ENCODE measurements at regions not wholly inside any gene's neighbourhood (a gene's known extent, or its start where the extent isn't known, plus 50 kb on each side); places are given as distances from the start of the nearest gene placed in this dataset.

DNA sequence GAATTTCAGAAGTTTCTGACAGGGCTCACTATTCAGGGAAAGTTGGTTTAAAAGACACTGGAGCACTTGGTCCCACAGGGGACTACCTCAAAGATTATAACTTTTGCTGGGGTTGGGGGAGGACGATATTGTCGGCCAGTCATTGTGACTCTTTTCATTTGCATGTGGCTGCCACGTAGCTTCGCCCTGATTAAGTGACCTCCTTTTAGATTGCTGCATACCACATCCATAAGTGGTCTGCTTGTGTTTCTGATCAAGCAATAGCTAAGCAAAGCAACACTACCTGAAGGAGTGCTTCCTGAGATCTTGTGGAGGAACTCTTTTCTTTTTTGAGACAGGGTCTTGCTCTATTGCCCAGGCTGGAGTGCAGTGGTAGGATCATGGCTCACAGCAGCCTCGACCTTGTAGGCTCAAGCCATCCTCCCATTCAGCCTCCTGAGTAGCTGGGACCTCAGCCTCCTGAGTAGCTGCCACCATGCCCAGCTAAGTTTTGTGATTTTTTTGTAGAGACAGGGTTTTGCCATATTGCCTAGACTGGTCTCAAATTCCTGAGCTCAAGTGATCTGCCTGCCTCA lies 691.3 kb downstream of the EPM2A start:
- DNase-seq (ENCODE audit: low read depth in 1 of 2, low spot score in 1 of 2): no peak
- no peak for TF ChIP-seq JUND (IDR thresholded peaks at IDR 0.05; ENCODE audit: low read depth)
- in situ Hi-C loops (cut with HindIII; ENCODE audit: low pct_unique_long_range_greater_than_20kb, low sequenced_read_pairs): no loop called here

DNA sequence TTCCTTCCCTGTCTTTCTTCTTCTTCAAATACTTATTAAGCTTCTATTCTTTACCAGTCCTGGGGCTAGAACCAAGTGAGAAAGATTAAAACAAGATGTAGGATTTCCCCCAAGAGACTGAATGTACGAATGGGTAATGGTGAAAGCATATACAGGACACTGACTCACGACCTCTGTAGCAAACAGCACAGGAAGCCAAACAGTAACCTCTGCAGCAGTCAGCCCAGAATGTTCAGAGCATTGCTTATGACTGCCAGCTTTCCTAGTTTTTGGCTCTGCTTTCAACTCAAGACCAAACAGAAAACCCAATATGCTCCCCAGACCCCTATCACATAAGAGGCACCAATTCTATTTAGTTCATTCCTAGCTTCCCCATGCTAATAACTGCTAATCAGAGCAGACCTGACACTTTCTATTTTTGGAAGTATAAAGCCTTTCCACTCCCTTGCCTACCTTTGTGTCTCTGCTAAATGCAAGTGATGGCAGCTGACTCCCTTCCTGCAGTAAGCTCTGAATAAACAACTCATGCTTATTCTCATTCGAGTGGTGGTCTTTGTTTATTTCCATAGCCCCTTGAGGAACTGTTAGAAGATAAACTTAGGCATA lies 690.6 kb downstream of the EPM2A start:
- in situ Hi-C loops (cut with HindIII; ENCODE audit: low pct_unique_long_range_greater_than_20kb, low sequenced_read_pairs): no loop called here
- TF ChIP-seq JUND (IDR thresholded peaks at IDR 0.05; ENCODE audit: low read depth): no peak
- no peak for DNase-seq (ENCODE audit: low read depth in 1 of 2, low spot score in 1 of 2)

DNA sequence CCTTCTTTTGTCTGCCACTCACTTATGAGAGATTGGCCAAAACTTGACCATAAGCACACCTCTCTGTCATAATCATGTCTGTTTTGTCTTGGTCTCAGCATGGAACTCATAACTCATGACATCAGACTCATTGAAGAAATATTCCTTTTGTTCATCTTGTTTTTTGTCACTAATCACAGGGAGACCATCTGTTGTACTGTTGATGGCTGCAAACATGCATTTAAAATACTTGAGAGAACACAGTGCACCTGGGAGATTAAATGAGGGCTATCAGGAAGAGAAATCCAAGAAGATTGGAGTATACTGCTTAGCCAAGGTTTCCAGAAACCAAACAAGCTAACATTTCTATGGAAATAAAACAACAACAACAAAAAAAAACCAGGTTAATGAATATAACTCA lies 689.7 kb downstream of the EPM2A start:
- DNase-seq (ENCODE audit: low read depth in 1 of 2, low spot score in 1 of 2): no peak
- in situ Hi-C loops (cut with HindIII; ENCODE audit: low pct_unique_long_range_greater_than_20kb, low sequenced_read_pairs): no loop called here
- TF ChIP-seq JUND (IDR thresholded peaks at IDR 0.05; ENCODE audit: low read depth): no peak

DNA sequence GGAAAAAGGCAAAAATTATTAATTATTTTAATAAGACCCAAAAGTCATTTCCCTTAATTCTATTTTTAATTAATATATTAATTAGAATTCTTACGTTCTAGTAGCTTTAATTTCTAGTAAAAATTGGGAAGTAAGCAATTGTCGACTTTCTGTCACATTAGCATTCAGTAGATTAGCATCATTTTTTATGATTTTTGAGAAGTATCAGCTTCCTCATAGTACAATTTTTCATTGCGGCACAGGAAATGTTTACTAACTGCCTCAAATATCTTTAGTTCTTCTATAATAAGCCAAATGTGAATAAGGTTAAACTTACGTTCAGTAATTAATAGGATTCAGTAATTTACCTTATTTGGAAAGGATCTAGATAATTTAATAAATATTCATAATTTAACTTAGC lies 687.4 kb downstream of the EPM2A start:
- no peak for DNase-seq (ENCODE audit: low read depth in 1 of 2, low spot score in 1 of 2)
- in situ Hi-C loops (cut with HindIII; ENCODE audit: low pct_unique_long_range_greater_than_20kb, low sequenced_read_pairs): no loop called here
- TF ChIP-seq JUND (IDR thresholded peaks at IDR 0.05; ENCODE audit: low read depth): no peak

DNA sequence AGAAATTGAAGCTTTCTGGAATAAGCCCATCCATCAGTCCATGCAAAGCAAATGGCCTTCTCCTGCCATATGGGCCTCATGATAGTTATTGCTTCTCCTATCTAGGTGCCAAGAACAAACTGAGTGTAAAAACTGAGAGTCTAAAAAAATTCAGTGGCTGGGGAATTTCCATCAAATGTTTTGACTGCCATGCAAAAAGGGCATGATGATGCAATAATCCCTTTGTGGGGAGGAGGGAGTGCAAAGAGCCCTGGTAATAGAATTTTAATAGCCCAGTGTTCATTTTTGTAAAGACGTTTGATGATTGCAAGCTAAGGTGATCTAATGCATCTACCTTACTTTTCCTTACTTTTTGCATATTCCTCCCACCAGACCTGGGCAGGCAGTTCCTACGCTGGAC lies 683.7 kb downstream of the EPM2A start:
- no peak for TF ChIP-seq JUND (IDR thresholded peaks at IDR 0.05; ENCODE audit: low read depth)
- in situ Hi-C loops (cut with HindIII; ENCODE audit: low pct_unique_long_range_greater_than_20kb, low sequenced_read_pairs): no loop called here
- DNase-seq (ENCODE audit: low read depth in 1 of 2, low spot score in 1 of 2): no peak

DNA sequence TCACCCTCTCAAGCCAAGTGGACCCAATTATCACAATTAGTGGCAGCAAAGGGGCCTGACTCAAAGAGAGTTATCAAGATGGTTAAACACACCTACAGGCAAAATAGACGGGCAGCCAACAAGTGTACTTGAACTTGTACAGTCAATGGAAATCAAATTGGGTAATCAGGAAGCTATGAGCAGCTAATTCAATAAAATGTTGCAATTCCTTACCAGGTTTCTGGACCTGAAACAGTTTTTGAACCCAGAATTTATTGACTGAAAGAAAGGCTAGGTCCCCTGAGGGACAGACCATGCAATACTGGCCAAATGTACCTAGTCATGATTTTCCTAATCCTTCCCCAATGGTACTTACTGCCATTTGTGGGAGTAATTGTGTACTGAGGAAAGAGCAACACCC lies 679.8 kb downstream of the EPM2A start:
- TF ChIP-seq JUND (IDR thresholded peaks at IDR 0.05; ENCODE audit: low read depth): no peak
- in situ Hi-C loops (cut with HindIII; ENCODE audit: low pct_unique_long_range_greater_than_20kb, low sequenced_read_pairs): no loop called here
- DNase-seq (ENCODE audit: low read depth in 1 of 2, low spot score in 1 of 2): no peak

DNA sequence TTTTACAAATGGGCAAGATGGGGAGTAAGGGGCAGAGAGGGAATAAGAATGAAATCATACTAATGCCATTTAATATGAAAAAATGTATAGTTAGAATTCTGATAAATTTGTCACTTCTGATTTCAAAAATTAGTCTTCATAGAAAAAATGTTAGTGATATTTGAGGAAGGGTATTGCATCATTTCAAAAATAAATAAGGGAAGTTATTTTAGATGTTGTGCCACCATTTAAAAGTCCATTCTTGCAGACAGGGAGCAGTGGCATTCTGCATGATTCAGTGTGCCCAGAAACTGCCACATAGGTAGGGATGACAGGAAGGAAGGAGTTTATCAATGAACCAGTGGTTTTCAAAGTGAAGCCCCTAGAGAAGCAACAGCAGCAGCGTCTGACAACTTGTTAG lies 674.6 kb downstream of the EPM2A start:
- DNase-seq (ENCODE audit: low read depth in 1 of 2, low spot score in 1 of 2): no peak
- TF ChIP-seq JUND (IDR thresholded peaks at IDR 0.05; ENCODE audit: low read depth): no peak
- in situ Hi-C loops (cut with HindIII; ENCODE audit: low pct_unique_long_range_greater_than_20kb, low sequenced_read_pairs): no loop called here

DNA sequence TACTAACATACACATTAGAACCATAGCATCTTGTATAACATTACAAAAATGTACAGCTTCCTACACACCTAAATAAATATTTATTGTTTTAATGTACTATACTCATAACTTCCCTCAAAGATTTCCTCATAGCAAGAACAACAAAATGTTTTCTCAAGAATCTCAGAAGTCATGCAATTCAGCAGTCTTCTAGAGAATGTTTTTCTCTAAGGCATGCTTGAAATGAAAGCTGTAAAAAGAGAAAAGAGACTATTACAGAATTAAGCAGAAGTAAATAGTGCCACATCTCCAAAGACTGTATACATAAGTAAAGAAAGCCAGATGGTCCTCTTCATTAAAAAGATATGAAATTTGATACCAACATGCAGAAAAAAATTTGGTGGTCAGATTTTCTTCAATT lies 672.2 kb downstream of the EPM2A start:
- no peak for DNase-seq (ENCODE audit: low read depth in 1 of 2, low spot score in 1 of 2)
- in situ Hi-C loops (cut with HindIII; ENCODE audit: low pct_unique_long_range_greater_than_20kb, low sequenced_read_pairs): no loop called here
- no peak for TF ChIP-seq JUND (IDR thresholded peaks at IDR 0.05; ENCODE audit: low read depth)

DNA sequence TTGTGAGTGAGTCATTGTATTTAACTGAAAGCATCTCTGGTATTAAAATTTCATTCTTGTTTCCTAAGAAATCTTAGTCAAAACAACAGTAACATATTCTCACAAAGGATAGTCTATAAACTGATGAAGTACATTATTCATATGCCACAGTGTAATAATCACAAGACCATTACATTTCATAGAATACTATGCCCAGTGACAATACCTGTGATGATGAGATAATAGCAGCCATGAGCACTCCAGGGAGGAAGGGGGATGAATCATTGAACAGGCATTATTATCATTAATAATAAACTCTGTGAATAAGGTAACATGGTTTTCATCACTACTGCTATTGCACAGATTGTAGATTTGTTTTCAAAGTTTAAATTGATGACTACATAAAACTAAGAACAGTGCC lies 667.9 kb downstream of the EPM2A start:
- no peak for DNase-seq (ENCODE audit: low read depth in 1 of 2, low spot score in 1 of 2)
- in situ Hi-C loops (cut with HindIII; ENCODE audit: low pct_unique_long_range_greater_than_20kb, low sequenced_read_pairs): no loop called here
- TF ChIP-seq JUND (IDR thresholded peaks at IDR 0.05; ENCODE audit: low read depth): no peak

DNA sequence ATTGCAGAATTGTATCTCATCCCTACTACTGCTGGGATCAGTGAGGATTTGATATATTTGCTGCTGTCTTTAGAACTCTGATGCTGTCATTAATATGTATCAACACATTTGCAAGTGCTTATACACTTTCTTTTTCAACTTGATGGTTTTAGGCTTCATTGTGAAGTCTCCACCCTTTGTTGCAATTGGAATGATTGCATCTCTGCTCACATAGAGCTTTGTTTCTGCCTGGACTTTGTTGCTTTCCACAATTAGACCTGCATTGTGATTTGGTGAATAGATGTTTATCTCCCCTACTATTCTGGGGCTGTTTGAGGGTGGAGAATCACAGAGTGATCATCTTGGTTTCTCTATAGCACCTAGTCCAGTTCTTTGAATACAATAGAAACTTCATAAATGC lies 666.7 kb downstream of the EPM2A start:
- in situ Hi-C loops (cut with HindIII; ENCODE audit: low pct_unique_long_range_greater_than_20kb, low sequenced_read_pairs): no loop called here
- no peak for TF ChIP-seq JUND (IDR thresholded peaks at IDR 0.05; ENCODE audit: low read depth)
- DNase-seq (ENCODE audit: low read depth in 1 of 2, low spot score in 1 of 2): no peak

DNA sequence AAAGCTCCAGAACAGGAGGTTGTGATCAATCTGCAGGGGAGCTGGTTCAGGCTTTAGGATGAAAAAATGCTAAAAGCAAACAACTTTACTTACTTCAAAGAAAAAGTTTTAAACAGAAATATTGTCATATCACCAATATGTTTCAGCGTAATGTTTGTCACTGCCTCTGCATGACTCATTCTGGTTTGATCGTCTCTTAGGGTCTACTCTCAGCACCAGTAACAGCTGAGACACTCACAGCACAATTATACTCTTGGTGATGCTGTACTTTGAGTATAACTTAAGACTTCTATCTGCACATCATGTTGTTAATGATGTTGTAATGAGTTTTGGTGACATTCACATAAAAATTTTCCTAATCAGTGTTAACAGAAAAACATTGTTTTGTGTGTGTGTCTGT lies 665.4 kb downstream of the EPM2A start:
- no peak for TF ChIP-seq JUND (IDR thresholded peaks at IDR 0.05; ENCODE audit: low read depth)
- in situ Hi-C loops (cut with HindIII; ENCODE audit: low pct_unique_long_range_greater_than_20kb, low sequenced_read_pairs): no loop called here
- no peak for DNase-seq (ENCODE audit: low read depth in 1 of 2, low spot score in 1 of 2)

DNA sequence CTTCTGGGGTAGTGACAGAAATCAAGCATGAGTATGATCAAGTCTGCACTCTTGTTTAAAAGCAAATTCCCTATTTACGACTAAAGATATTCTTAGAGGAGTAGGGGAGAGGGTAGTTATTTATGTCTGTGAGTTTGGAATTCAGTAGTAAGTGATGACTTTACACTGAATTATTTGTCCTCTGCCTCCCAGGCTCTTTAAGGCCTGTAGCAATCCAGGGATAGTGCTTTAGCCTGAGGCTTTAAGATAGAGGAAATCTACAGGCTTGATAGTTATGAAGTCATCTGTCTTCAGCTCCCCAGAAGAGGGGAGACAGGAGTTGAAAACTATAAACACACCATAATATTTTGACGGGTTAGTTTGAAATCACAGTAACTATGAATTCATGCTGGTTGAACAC lies 664.5 kb downstream of the EPM2A start:
- no peak for DNase-seq (ENCODE audit: low read depth in 1 of 2, low spot score in 1 of 2)
- in situ Hi-C loops (cut with HindIII; ENCODE audit: low pct_unique_long_range_greater_than_20kb, low sequenced_read_pairs): no loop called here
- TF ChIP-seq JUND (IDR thresholded peaks at IDR 0.05; ENCODE audit: low read depth): no peak

DNA sequence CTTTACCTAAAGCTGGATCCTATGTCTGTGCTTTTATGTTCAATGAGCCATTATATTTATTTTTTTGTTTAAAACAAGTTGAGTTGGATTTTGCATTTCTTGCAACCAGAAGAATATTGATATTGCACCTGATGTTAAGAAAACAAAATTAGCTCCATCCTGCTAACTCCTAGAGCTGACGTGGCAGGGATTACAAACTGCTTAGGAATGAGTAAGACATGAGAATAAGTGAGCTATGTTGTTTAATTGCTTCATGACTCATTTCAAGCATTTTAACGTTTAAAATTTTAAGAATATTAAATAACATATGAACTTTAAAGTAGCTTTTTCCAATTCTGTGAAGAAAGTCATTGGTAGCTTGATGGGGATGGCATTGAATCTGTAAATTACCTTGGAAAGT lies 663.5 kb downstream of the EPM2A start:
- no peak for DNase-seq (ENCODE audit: low read depth in 1 of 2, low spot score in 1 of 2)
- no peak for TF ChIP-seq JUND (IDR thresholded peaks at IDR 0.05; ENCODE audit: low read depth)
- in situ Hi-C loops (cut with HindIII; ENCODE audit: low pct_unique_long_range_greater_than_20kb, low sequenced_read_pairs): no loop called here

DNA sequence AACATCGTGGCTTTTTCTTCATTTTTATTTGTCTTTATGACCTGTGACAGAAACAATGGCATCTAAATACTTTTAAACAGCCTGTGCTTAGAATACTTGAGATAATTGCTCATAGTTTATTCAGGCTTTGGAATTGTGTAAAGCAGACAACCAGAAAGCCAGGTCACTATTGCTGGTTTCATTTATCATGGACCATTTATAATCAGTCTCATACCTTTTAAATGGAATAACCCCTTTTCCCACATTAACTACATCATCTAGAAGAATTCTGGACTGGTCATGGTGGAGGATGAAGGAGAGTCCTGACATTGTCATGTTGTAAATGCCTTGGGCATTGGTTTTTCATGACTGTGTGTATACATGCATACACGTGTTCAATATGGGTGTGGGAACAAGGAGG lies 661.5 kb downstream of the EPM2A start:
- no peak for DNase-seq (ENCODE audit: low read depth in 1 of 2, low spot score in 1 of 2)
- TF ChIP-seq JUND (IDR thresholded peaks at IDR 0.05; ENCODE audit: low read depth): no peak
- in situ Hi-C loops (cut with HindIII; ENCODE audit: low pct_unique_long_range_greater_than_20kb, low sequenced_read_pairs): no loop called here

Data from T47D (cell line).